ENCODE measurements at regions not wholly inside any gene's neighbourhood (a gene's known extent, or its start where the extent isn't known, plus 50 kb on each side); places are given as distances from the start of the nearest gene placed in this dataset.
A peak's percentile ranks its signal among the peaks of the same experiment; 100 is the strongest.

GRCh38 chr9:28770226-28770625, 1196.9 kb upstream of the C9orf72 start:
- no peak for FAIRE-seq

GRCh38 chr9:28770827-28771226, 1197.5 kb upstream of the C9orf72 start:
- FAIRE-seq, result no peak

DNA sequence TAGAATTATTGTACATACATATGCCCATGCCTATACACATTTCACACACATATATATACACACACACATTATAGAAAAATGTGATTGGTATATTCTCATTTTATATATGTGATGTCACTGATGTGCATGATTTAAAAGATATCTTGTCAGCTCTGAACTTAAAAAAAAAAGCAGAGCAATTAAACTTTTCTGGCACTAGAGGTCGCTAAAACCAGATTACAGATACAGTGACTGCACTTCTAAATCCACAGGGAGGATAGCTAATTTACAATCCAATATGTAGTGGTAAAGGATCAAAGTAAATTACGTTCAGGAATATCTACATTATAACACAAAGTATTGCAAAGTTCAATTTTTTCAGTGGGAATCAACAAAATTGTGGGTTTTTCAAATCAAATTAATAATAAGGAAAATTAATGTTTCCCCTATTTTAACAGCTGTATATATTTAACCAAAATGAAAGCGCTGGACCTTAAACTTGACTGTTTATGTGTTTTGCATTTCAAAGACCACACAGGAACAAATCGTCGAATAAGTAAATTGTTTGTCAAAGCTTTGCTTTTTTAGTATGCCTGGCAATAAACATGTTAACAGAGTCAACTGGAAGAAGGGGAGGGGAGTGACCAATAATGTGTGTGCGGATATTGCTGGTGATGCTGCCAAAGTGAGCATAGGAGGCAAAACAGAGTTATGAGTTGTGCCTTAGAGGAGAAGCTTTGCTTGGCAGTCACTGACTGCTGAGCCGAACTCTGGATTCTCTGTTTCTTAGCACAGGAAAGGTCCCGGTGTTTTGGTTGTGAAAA, 1201.4 kb upstream of the C9orf72 start:
- FAIRE-seq, result peak; percentile 95

GRCh38 chr9:28779243-28779642, 1206.0 kb upstream of the C9orf72 start:
- FAIRE-seq, result no peak

DNA sequence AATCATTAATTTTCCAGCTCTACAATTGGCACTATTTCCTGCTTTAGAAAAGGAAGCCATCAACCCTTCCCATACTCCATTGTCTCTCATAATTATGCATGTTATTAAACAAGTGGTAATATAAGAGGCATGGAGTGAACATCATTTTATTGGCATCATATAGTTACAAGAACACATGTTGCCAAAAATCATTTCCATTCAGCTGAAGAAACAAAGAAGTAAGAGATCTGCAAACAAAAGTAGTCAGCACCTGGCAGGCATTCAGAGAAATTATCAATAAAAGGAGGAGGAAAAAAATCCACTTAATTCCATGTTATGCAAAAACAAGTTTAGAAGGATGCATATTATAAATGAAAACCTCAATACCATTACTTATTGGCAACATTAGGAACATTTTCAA, 1208.2 kb upstream of the C9orf72 start:
- no peak for FAIRE-seq

GRCh38 chr9:28782630-28783029, 1209.3 kb upstream of the C9orf72 start:
- no peak for FAIRE-seq

GRCh38 chr9:28792716-28793115, 1219.4 kb upstream of the C9orf72 start:
- FAIRE-seq, result no peak

DNA sequence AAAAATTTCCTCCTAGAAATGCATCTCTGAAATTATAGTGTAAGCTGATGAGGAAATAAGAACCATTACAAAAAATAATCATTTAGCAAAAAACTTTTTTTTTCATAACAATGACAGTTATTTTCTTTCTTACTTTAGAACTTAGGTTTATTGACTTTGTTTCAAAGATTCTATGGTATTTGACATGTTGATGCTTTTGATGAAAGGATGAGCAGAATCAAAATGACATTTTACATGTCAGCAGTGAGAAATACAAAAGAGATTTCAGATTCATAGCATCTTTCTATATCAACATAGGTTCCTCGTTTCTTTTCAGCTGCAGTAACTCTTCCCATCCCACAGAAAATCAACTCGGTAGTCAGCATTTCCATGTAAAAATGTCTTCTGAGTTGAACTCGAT, 1226.6 kb upstream of the C9orf72 start:
- no peak for FAIRE-seq

DNA sequence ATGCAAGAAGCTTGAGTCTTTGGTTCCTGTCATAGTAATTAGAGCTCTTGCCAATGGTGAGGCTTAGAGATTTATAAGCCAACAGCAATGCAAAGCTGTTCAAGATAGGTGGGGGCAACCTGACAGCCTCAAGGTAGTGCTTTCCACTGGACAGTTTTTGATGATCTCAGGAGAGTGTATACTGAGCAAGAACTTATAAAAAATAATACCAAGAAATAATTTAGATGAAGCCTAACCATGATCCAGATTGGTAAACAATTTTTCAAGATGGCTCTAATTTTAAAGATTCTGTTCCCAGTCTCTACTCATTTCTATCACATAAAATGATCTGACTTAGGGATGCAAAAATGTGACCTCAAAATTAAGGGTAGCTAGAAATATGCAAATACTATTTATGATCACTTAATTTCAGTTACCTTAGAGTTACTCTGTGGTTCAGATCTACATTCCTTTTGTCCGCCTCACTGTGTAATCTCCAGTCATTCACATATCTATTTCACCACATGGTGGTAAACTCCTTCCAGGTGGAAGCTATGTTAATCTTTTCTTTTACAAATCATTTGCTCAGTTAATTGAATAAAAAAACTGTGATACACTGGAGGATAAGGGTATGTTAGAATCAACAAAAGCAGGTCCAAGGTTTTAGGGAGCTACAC, 1228.0 kb upstream of the C9orf72 start:
- no peak for FAIRE-seq

DNA sequence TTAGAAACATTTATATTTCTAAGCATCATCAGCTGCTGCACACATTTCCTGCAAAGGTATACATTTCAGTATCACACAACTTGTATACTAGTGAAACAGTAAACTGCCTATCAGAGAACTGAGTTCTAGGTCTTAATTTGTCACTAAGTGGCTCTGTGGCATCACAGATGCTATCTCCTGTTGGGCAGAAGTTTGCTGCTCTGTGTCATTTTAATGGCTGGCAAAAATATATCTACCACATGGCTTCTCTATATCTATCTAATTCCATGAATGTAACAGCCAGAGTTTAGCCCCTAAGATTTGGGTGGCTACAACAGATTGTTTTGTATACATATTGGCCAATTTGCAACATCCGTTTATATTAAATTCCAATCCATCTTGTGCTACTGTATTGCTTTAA, 1231.9 kb upstream of the C9orf72 start:
- FAIRE-seq, result no peak

GRCh38 chr9:28808042-28808441, 1234.8 kb upstream of the C9orf72 start:
- FAIRE-seq, result no peak

- no peak for FAIRE-seq
Observed at GRCh38 chr9:28810388-28811075, 1237.3 kb upstream of the C9orf72 start.

GRCh38 chr9:28820741-28821140, 1247.5 kb upstream of the C9orf72 start:
- FAIRE-seq, result no peak

DNA sequence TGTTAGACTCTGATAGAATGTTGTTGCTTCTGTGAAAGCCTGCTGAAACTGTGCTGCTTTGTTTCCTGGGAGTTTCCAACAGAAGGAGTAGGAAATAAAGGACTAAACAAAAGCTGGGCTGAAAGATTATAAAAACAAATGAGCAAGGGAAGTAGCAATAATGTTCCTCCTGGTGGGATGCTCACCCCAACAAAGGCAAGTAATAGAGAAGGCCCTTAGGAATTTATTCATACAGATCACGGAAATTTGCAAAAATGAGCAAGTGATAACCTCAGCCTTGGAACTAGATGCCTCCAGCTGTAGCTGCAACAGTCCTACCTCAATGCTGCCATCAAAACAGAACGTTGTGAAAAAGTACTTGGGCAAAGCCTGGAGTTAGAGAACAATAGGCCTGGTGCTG, 1248.0 kb upstream of the C9orf72 start:
- FAIRE-seq, result no peak

GRCh38 chr9:28824432-28824963, 1251.2 kb upstream of the C9orf72 start:
- FAIRE-seq, result no peak

GRCh38 chr9:28832168-28832770, 1259.0 kb upstream of the C9orf72 start:
- no peak for FAIRE-seq

- FAIRE-seq, result no peak
Observed at GRCh38 chr9:28834156-28834555, 1260.9 kb upstream of the C9orf72 start.

GRCh38 chr9:28839778-28840430, 1266.6 kb upstream of the C9orf72 start:
- FAIRE-seq, result no peak

- FAIRE-seq, result no peak
Observed at GRCh38 chr9:28841775-28842174, 1268.5 kb upstream of the C9orf72 start.

DNA sequence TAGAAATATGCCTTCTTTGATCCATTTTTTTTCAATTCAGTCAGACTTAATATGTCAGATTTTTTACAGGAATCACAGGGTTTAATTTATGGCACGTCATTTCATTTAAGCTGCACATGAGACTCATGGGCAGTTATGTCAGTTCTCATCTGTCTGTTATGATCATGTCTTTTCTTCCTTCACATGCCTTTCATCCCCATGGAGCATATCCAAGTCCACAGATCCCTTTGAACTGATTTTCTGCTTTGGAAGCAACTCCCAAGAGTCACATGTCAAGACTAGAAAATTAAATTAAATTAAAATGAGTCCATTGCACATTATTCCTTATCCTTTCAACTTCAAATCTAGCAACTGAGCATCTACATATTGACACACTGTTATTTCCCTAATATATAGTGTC, 1274.0 kb upstream of the C9orf72 start:
- FAIRE-seq, result no peak

- FAIRE-seq, result no peak
Observed at GRCh38 chr9:28848671-28849070, 1275.4 kb upstream of the C9orf72 start.

GRCh38 chr9:28853477-28853876, 1280.2 kb upstream of the C9orf72 start:
- no peak for FAIRE-seq

DNA sequence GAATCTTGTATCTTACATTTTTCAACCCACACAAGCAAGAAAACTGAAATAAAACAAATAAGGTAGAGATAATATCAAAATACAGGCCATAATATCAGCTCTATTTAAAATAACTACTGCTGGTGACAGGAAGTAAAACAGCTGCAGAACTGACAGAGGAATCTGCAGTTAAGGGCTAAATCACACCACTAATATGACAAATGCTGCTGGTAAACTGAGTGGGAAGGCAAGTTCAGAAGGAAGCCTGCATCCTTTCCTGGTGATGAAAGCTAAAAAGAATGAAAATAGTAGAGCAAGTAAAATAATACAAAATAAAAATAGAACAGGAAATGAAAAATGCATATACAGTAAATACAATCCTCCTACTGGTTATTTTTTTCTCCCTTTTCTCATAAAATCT, 1293.7 kb upstream of the C9orf72 start:
- FAIRE-seq, result peak; percentile 97
